GM19395 (cell line): ENCODE measurements at regions not wholly inside any gene's neighbourhood (a gene's known extent, or its start where the extent isn't known, plus 50 kb on each side); places are given as distances from the start of the nearest gene placed in this dataset.
"Not testable (repeated sequence)": the region's sequence is repeated elsewhere in the genome, so short reads cannot be mapped to it uniquely, and the experiment has no call there.

Experiments
- ATAC-seq: cut with Tn5 transposase; IDR thresholded peaks from one replicate; pipeline ENCODE4 v1.9.1; 2021; ENCODE audit warnings: mild to moderate bottlenecking, moderate library complexity; ENCODE audit not compliant: unreplicated experiment

DNA sequence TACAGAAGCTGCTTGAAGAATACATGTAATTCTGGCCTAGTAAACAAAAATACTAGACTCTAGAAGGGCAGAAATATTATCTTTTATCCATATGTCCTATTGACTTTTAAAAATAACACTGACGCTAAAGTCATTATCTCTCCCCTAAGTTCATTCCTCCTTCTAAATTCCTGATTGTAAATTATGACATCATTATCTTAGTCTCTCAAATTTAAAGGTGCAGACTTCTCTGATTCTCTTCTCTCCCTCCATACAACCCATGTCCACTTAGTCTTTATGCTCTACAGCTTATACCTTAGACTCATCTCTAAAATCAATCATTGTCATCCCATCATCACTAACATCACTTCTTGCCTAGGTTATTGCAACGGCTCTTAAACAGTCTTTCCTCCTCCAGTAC lies 327.9 kb upstream of the GRIA3 start:
- ATAC-seq: no peak

DNA sequence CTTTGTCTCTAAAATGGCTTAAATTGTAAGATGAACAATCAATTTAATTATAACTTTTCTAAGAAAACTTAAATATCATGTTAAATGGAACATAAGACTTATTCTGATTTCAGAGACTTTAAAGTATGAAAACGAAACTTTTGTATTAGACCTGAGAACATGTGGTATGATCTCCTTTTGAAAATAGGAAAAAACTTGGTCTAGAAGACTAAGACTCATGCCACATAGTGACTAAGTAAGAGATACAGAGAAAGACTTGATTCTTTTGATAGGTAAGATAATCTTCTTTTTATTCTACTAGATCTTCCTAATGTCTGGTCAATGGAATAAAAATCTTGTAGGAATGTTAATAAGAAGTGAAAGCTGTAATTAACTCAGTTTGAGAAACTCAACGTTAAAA lies 326.3 kb upstream of the GRIA3 start:
- ATAC-seq: no peak

DNA sequence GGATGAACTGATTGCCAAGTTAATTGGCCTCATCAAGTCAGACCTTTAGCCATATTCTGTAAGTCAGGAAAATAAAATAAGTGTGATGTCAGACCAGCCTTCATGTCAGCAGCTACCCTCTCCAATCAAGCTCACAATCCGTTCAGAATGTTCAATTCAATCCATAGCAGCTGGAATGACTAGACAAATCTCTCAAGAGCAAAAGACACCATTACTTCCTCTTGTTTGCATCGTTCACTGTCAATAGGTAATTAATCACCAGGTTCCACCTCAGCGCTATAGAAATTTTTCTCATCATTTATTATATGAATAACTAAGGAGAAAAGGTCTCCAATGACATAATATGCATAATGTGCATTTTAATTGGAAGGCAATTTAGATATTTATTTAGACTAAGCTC lies 321.0 kb upstream of the GRIA3 start:
- no peak for ATAC-seq

DNA sequence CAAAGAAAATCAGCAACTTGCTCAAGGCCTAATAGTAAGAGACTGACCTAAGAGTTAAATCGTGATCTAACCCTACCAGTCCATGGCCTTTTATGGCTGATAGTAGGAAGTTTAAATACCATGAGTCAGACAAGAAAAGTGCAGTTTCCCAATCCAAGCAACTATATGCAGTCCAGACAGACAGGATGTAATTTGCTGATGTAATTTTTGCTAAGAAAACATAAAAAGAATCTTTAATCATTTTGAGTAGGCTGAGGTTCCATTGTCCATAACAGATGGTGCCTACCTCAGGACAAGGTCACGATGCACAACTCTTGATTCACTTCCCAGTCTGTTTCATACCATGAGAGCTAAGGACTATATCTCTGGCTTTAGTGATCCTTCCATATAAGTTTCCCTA lies 317.5 kb upstream of the GRIA3 start:
- no peak for ATAC-seq

DNA sequence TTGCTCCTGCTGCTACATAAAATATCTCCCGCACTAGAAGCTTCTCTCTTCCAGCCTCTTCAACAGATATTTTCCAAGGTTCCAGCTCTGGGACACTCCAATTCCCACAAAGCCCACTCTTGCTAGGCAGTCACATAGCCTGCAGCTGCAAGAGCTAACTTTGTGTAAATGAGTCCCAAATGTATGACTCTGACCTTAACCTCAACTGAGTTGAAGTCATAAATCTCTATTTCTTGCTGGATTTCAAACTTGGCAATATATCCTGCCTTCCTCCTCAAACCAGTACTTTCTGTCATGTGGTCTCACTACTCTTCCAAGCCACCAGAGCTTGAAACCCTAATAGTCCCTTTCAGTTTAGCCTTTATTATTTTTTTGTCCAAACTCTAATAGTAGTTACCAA lies 315.4 kb upstream of the GRIA3 start:
- no peak for ATAC-seq

GRCh38 chrX:122869171-122869570 lies 314.9 kb upstream of the GRIA3 start:
- no peak for ATAC-seq

DNA sequence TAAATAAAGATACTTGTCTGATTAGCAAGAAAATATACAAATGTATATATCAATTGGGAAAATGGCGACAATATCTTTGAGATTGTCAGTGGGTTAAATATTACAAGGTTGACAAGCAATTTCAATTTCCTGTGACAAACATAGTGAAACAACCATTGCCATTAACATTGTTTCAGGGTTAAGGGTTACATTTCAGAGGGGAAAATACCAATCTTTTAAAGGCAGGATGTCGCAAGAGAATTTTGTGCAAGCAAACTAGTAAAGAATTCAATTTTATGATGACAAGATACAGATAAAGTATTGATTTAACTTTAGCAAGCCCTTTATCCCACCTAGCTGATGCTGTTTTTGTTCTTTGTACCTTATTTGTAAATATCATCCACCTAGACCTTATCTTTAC lies 305.8 kb upstream of the GRIA3 start:
- no peak for ATAC-seq

- no peak for ATAC-seq
Observed at GRCh38 chrX:122880952-122881351, 303.1 kb upstream of the GRIA3 start.

GRCh38 chrX:122890729-122891128 lies 293.3 kb upstream of the GRIA3 start:
- no peak for ATAC-seq

GRCh38 chrX:122906726-122907125 lies 277.4 kb upstream of the GRIA3 start:
- no peak for ATAC-seq

DNA sequence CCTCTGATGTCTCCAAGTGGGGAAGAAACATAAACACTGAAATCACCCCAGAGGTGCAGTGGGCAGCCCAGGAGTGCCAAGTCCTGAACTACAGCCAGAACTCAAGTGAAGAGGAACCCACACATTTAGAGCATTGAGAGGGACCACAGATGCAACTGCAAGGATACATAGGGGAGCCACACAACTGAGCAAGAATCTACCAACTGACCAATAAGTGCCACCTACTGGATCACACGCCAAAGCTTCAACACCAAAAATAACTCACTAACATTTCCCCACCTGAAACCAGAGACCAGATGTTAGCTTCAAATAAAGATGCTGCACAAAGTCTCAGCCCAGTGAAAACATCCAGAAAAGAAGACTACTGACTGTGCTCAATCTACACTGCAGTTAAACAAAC lies 276.7 kb upstream of the GRIA3 start:
- no peak for ATAC-seq

- no peak for ATAC-seq
Observed at GRCh38 chrX:122910697-122911096, 273.4 kb upstream of the GRIA3 start.

- ATAC-seq: no peak
Observed at GRCh38 chrX:122913134-122913533, 270.9 kb upstream of the GRIA3 start.

DNA sequence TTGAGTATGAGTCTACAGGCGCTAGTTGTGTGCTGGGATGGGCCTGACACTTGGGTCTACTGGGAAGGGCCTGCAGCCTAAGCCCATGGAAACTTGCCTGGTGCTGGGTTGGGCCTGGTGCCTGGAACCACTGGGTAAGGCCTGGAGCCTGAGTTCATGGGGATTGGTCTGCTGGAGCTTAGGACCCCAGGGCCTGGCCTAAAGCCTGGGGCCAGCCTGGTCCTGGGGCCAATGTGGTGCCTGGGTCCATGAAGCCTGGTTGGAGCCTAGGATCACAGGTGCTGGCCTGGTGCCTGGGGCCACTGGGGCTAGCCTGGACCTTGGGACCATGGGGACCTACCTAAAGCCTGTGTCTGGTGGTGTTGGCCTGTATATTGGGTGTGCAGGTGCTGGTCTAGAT lies 270.3 kb upstream of the GRIA3 start:
- no peak for ATAC-seq

- ATAC-seq: no peak
Observed at GRCh38 chrX:122914256-122914655, 269.8 kb upstream of the GRIA3 start.

- no peak for ATAC-seq
Observed at GRCh38 chrX:122934131-122934530, 249.9 kb upstream of the GRIA3 start.

GRCh38 chrX:122940199-122940598 lies 243.9 kb upstream of the GRIA3 start:
- no peak for ATAC-seq

GRCh38 chrX:122941806-122942205 lies 242.3 kb upstream of the GRIA3 start:
- ATAC-seq: no peak

DNA sequence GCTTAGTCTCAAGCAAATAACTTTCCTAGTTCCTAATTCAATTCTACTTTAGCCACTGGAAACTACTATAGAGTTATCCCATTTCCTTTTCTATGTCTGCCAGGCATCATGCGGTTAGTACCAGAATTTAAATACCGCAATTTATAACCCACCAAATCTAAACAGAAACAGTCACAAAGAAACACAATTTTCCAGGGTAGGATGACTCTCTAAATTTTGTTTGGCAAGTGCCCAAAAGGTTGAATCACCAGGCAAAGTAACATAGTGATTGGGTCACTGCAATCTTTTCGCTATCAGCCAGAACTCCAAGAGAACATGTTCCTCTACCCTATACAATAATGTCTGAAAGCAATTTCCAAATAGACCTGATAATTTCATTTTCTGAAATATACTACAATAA lies 240.2 kb upstream of the GRIA3 start:
- no peak for ATAC-seq

DNA sequence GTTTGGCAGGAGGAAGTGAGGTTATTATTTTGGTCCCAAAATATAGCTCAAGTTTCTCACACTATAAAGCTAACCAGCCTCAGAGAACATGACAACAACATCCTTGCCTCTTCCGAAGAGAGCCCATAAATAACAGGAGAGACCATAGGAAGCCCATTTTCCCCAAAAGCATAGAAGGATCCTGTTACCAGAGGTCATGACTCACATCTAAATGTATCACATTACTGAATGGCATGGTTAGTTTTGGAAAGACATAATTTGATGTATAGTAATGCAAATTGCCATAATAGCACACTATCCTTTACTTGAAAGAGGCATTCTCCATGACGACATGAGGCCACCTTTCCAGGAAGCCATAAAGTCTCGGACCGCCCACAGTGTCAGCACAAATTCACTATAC lies 238.8 kb upstream of the GRIA3 start:
- ATAC-seq: no peak

DNA sequence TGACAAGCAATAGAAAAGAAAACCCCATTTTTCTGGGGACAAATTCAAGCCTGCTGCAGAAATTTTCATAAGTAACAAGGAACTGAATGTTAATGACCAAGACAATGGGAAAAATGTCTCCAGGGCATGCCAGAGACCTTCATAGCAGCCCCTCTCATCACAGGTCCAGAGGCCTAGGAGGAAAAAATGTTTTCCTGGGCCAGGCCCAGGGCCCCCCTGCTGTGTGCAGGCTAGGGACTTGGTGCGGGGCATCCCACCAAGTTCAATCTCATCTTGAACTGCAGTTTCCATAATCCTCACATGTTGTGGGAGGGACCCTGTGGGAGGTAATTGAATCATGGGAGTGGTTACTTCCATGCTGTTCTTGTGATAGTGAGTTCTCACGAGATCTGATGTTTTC lies 211.5 kb upstream of the GRIA3 start:
- no peak for ATAC-seq

GRCh38 chrX:122982521-122982920 lies 201.6 kb upstream of the GRIA3 start:
- no peak for ATAC-seq

GRCh38 chrX:123002844-123003243 lies 181.2 kb upstream of the GRIA3 start:
- not testable (repeated sequence) for ATAC-seq

DNA sequence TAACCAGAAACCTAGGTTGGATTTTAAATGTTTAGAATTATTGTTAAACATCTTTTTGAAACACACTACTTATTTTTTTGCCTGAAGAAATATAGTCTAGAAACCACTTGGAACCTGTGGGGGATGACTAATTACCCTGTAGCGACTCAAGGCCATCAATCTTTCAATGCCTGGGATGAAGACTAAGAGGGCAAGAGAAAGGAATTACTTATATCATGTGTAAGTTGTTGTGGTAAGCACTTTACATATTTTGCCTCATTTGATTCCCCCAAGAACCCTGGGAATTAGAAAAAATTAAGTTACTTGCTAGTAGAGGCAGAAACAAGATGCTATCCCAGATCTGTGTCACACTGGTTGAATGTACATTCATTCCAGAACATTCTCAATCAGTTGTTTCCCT lies 170.9 kb upstream of the GRIA3 start:
- ATAC-seq: no peak
